ENCODE measurements at regions not wholly inside any gene's neighbourhood (a gene's known extent, or its start where the extent isn't known, plus 50 kb on each side); places are given as distances from the start of the nearest gene placed in this dataset.
A peak's percentile ranks its signal among the peaks of the same experiment; 100 is the strongest.

DNA sequence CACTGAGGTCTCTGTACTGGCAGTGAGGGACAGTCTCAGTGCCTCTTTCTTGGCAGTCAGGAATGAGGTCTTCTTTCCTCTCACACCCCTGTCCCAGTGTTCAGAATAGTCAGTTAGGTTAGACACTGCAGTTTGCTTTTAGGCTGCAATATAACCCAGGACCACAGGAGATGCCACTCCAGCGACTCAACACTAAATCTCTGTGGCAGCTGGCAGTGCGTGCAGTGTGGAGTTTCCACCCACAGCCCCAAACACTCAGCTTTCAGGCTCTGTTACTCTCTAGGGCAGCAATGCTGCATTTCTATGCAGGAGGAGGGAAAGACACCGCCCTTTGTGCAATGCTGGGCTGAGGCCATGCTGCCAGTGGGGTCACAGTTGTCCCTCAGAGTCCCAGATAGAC lies 150.2 kb upstream of the SUCLG2 start:
- H4K5ac ChIP-seq (ENCODE audit: low read length): no peak overlapping the region
- no peak overlapping the region for H3K27ac ChIP-seq (ENCODE audit: low read depth, low read length)
- H2BK120ac ChIP-seq (ENCODE audit: low read depth, low read length): no peak overlapping the region
- H2AK5ac ChIP-seq (ENCODE audit: low read length): no peak overlapping the region
- no CpG with 5 or more reads among the region's 3 CpGs for WGBS (ENCODE audit: extremely low coverage, insufficient coverage, low lambda C conversion rate)
- H3K23ac ChIP-seq (ENCODE audit: low read length): no peak overlapping the region
- H2BK15ac ChIP-seq (replicated peaks; ENCODE audit: low read depth): no peak overlapping the region
- H3K18ac ChIP-seq (ENCODE audit: low read length): no peak overlapping the region
- no peak overlapping the region for H3K4ac ChIP-seq (ENCODE audit: low read depth, low read length)
- H3K36me3 ChIP-seq (ENCODE audit: control insufficient read depth, insufficient read depth, low read length): no peaks in the 10 kb centered on the region
- H3K79me2 ChIP-seq (ENCODE audit: control insufficient read depth, insufficient read depth, low read length): no peaks in the 10 kb centered on the region
- no peaks in the 10 kb centered on the region for H3K4me1 ChIP-seq (ENCODE audit: control insufficient read depth, low read depth, low read length)
- H3K79me1 ChIP-seq (ENCODE audit: low read length): no peaks in the 10 kb centered on the region
- H3K9ac ChIP-seq (ENCODE audit: low read length): no peak overlapping the region
- no peak for DNase-seq
- no peak overlapping the region for H4K8ac ChIP-seq (ENCODE audit: low read depth, low read length)
- H3K27me3 ChIP-seq (ENCODE audit: insufficient read depth, low read length, poor library complexity): no peaks in the 10 kb centered on the region
- H2BK5ac ChIP-seq (ENCODE audit: low read length): no peak overlapping the region
- no peak overlapping the region for H3K4me3 ChIP-seq (ENCODE audit: low read length)
- H3K4me2 ChIP-seq (ENCODE audit: low read length): no peak overlapping the region
- no peak overlapping the region for H3K56ac ChIP-seq (ENCODE audit: low read length)

DNA sequence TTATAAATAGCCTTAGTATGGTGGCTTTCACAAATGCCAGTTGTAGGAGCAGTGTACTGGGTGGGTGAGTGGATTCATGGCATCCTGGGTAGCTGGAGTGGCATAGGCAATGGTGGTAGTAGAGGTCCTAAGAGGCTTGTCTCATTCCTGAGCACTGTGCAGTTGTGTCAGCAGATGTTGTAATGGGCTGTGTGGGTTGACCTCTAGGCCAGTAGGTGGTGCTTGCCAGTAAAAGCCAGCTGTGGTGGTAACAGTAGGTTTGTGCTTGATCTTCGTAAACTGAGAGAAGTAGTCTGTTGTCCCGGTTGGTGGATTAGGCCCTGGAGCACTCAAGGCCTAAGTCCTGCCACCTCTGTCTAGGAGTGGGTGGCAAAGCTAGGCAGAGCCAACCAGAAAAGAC lies 149.7 kb upstream of the SUCLG2 start:
- Histone ChIP-seq H3K23ac (ENCODE audit: low read length) (no peak overlapping the region), H3K9ac (ENCODE audit: low read length) (no peak overlapping the region), H3K27ac (ENCODE audit: low read depth, low read length) (no peak overlapping the region), H2BK5ac (ENCODE audit: low read length) (no peak overlapping the region), H2AK5ac (ENCODE audit: low read length) (no peak overlapping the region), H4K5ac (ENCODE audit: low read length) (no peak overlapping the region), H3K27me3 (ENCODE audit: insufficient read depth, low read length, poor library complexity) (no peaks in the 10 kb centered on the region), H3K4me1 (ENCODE audit: control insufficient read depth, low read depth, low read length) (no peaks in the 10 kb centered on the region), H3K4ac (ENCODE audit: low read depth, low read length) (no peak overlapping the region), H3K79me2 (ENCODE audit: control insufficient read depth, insufficient read depth, low read length) (no peaks in the 10 kb centered on the region), H4K8ac (ENCODE audit: low read depth, low read length) (no peak overlapping the region), H3K4me2 (ENCODE audit: low read length) (no peak overlapping the region), H3K4me3 (ENCODE audit: low read length) (no peak overlapping the region), H3K36me3 (ENCODE audit: control insufficient read depth, insufficient read depth, low read length) (no peaks in the 10 kb centered on the region), H2BK120ac (ENCODE audit: low read depth, low read length) (no peak overlapping the region), H3K18ac (ENCODE audit: low read length) (no peak overlapping the region), H3K79me1 (ENCODE audit: low read length) (no peaks in the 10 kb centered on the region), H3K56ac (ENCODE audit: low read length) (no peak overlapping the region), H2BK15ac (replicated peaks; ENCODE audit: low read depth) (no peak overlapping the region)
- no CpG with 5 or more reads among the region's 2 CpGs for WGBS (ENCODE audit: extremely low coverage, insufficient coverage, low lambda C conversion rate)
- DNase-seq: peak; percentile 42

DNA sequence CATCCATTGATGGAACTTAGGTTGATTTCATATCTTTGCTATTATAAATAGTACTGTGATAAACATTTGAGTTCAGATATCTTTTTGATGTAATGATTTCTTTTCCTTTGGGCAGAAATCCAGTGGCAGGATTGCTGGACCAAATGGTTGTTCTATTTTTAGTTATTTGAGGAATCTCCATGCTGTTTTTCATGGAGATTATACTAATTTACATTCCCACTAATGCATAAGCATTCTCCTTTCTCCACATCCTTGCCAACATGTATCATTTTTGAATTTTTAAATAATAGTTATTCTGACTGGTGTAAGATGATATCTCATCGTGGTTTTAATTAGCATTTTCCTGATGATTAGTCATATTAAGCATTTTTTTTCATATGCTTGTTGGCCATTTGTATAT lies 144.0 kb upstream of the SUCLG2 start:
- H4K8ac ChIP-seq (ENCODE audit: low read depth, low read length): no peak overlapping the region
- no peak overlapping the region for H3K23ac ChIP-seq (ENCODE audit: low read length)
- no CpG with 5 or more reads among the region's 1 CpG for WGBS (ENCODE audit: extremely low coverage, insufficient coverage, low lambda C conversion rate)
- H3K27ac ChIP-seq (ENCODE audit: low read depth, low read length): no peak overlapping the region
- no peak overlapping the region for H2AK5ac ChIP-seq (ENCODE audit: low read length)
- DNase-seq: no peak
- H3K27me3 ChIP-seq (ENCODE audit: insufficient read depth, low read length, poor library complexity): no peaks in the 10 kb centered on the region
- no peak overlapping the region for H3K4ac ChIP-seq (ENCODE audit: low read depth, low read length)
- H3K4me2 ChIP-seq (ENCODE audit: low read length): no peak overlapping the region
- no peak overlapping the region for H2BK5ac ChIP-seq (ENCODE audit: low read length)
- no peak overlapping the region for H3K18ac ChIP-seq (ENCODE audit: low read length)
- no peaks in the 10 kb centered on the region for H3K79me2 ChIP-seq (ENCODE audit: control insufficient read depth, insufficient read depth, low read length)
- no peak overlapping the region for H3K9ac ChIP-seq (ENCODE audit: low read length)
- H3K4me1 ChIP-seq (ENCODE audit: control insufficient read depth, low read depth, low read length): no peaks in the 10 kb centered on the region
- H3K56ac ChIP-seq (ENCODE audit: low read length): no peak overlapping the region
- H3K4me3 ChIP-seq (ENCODE audit: low read length): no peak overlapping the region
- no peaks in the 10 kb centered on the region for H3K79me1 ChIP-seq (ENCODE audit: low read length)
- H3K36me3 ChIP-seq (ENCODE audit: control insufficient read depth, insufficient read depth, low read length): no peaks in the 10 kb centered on the region
- H4K5ac ChIP-seq (ENCODE audit: low read length): no peak overlapping the region
- no peak overlapping the region for H2BK120ac ChIP-seq (ENCODE audit: low read depth, low read length)
- no peak overlapping the region for H2BK15ac ChIP-seq (replicated peaks; ENCODE audit: low read depth)

DNA sequence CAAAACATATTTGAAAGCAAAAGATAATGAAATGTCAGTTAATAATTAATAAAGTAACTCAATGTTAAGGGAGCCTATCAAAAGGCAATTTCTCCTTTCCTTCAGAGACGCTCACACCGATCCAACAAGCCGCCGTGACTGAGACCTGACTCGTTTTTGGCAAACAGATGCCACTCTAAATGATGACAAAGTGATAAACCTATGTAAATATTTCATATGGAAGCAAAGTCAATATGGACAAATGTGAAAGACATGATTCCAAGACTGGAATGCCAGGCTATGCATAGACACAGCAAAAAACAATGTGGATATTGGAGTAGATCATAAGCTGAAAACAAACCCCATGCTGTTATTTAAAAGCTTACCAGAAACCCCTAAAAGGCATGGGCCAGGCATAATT lies 137.2 kb upstream of the SUCLG2 start:
- no peak overlapping the region for H3K18ac ChIP-seq (ENCODE audit: low read length)
- H2BK15ac ChIP-seq (replicated peaks; ENCODE audit: low read depth): no peak overlapping the region
- no peaks in the 10 kb centered on the region for H3K36me3 ChIP-seq (ENCODE audit: control insufficient read depth, insufficient read depth, low read length)
- H3K9ac ChIP-seq (ENCODE audit: low read length): no peak overlapping the region
- H3K27me3 ChIP-seq (ENCODE audit: insufficient read depth, low read length, poor library complexity): no peaks in the 10 kb centered on the region
- WGBS (ENCODE audit: extremely low coverage, insufficient coverage, low lambda C conversion rate): no CpG with 5 or more reads among the region's 5 CpGs
- no peak for DNase-seq
- no peak overlapping the region for H3K56ac ChIP-seq (ENCODE audit: low read length)
- no peaks in the 10 kb centered on the region for H3K79me1 ChIP-seq (ENCODE audit: low read length)
- H2AK5ac ChIP-seq (ENCODE audit: low read length): no peak overlapping the region
- peaks cover 2% of the 10 kb centered on the region for H3K4me1 ChIP-seq (ENCODE audit: control insufficient read depth, low read depth, low read length)
- no peak overlapping the region for H3K4ac ChIP-seq (ENCODE audit: low read depth, low read length)
- H2BK120ac ChIP-seq (ENCODE audit: low read depth, low read length): no peak overlapping the region
- no peak overlapping the region for H3K4me3 ChIP-seq (ENCODE audit: low read length)
- no peak overlapping the region for H3K4me2 ChIP-seq (ENCODE audit: low read length)
- no peak overlapping the region for H4K5ac ChIP-seq (ENCODE audit: low read length)
- H3K23ac ChIP-seq (ENCODE audit: low read length): no peak overlapping the region
- H3K79me2 ChIP-seq (ENCODE audit: control insufficient read depth, insufficient read depth, low read length): no peaks in the 10 kb centered on the region
- H2BK5ac ChIP-seq (ENCODE audit: low read length): no peak overlapping the region
- H3K27ac ChIP-seq (ENCODE audit: low read depth, low read length): no peak overlapping the region
- no peak overlapping the region for H4K8ac ChIP-seq (ENCODE audit: low read depth, low read length)

DNA sequence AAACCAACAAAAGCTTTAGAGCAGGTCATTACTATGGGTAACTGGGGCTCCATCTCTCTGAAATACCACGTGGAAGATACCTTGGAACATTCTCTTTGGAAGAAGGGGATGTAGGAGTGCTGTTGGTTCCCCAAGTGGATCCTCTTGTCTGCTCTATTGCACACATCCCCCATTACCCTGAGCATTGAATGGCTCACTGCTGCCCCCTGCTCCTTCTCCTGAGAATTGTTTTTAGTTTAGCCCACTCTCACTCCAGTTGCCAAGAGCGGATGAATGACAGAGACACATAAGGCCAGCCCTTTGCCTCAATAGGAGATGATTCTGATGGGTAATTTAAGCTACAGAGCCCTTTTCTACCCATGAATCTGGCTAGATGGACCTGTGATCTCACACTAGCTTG lies 135.6 kb upstream of the SUCLG2 start:
- Histone ChIP-seq H4K5ac (ENCODE audit: low read length) (no peak overlapping the region), H3K4me2 (ENCODE audit: low read length) (no peak overlapping the region), H3K4me3 (ENCODE audit: low read length) (no peak overlapping the region), H2BK15ac (replicated peaks; ENCODE audit: low read depth) (no peak overlapping the region), H3K79me2 (ENCODE audit: control insufficient read depth, insufficient read depth, low read length) (no peaks in the 10 kb centered on the region), H3K23ac (ENCODE audit: low read length) (no peak overlapping the region), H3K56ac (ENCODE audit: low read length) (no peak overlapping the region), H3K79me1 (ENCODE audit: low read length) (no peaks in the 10 kb centered on the region), H2AK5ac (ENCODE audit: low read length) (no peak overlapping the region), H2BK120ac (ENCODE audit: low read depth, low read length) (no peak overlapping the region), H3K4ac (ENCODE audit: low read depth, low read length) (no peak overlapping the region), H3K36me3 (ENCODE audit: control insufficient read depth, insufficient read depth, low read length) (no peaks in the 10 kb centered on the region), H3K27me3 (ENCODE audit: insufficient read depth, low read length, poor library complexity) (no peaks in the 10 kb centered on the region), H3K9ac (ENCODE audit: low read length) (no peak overlapping the region), H4K8ac (ENCODE audit: low read depth, low read length) (no peak overlapping the region), H3K18ac (ENCODE audit: low read length) (no peak overlapping the region), H3K4me1 (ENCODE audit: control insufficient read depth, low read depth, low read length) (peaks cover 2% of the 10 kb centered on the region), H3K27ac (ENCODE audit: low read depth, low read length) (no peak overlapping the region), H2BK5ac (ENCODE audit: low read length) (no peak overlapping the region)
- no CpG with 5 or more reads among the region's 2 CpGs for WGBS (ENCODE audit: extremely low coverage, insufficient coverage, low lambda C conversion rate)
- DNase-seq: peak; percentile 76

DNA sequence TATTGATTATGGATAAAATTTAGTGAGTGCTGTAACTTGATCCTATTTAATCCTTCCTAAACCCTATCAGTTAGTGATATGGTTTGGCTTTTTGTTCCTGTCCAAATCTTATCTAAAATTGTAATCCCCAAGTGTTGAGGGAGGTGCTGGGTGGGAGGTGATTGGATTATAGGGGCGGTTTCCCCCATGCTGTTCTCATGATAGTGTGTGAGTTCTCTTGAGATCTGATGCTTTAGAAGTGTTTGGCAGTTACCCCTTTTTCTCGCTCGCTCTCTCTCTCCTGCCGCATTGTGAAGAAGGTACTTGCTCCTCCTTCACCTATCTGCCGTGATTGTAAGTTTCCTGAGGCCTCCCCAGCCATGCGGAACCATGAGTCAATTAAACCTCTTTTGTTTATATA lies 134.0 kb upstream of the SUCLG2 start:
- Histone ChIP-seq H3K23ac (ENCODE audit: low read length) (no peak overlapping the region), H4K5ac (ENCODE audit: low read length) (no peak overlapping the region), H3K36me3 (ENCODE audit: control insufficient read depth, insufficient read depth, low read length) (no peaks in the 10 kb centered on the region), H3K4ac (ENCODE audit: low read depth, low read length) (no peak overlapping the region), H3K79me2 (ENCODE audit: control insufficient read depth, insufficient read depth, low read length) (no peaks in the 10 kb centered on the region), H3K9ac (ENCODE audit: low read length) (no peak overlapping the region), H3K18ac (ENCODE audit: low read length) (no peak overlapping the region), H2BK5ac (ENCODE audit: low read length) (no peak overlapping the region), H3K79me1 (ENCODE audit: low read length) (no peaks in the 10 kb centered on the region), H3K27me3 (ENCODE audit: insufficient read depth, low read length, poor library complexity) (no peaks in the 10 kb centered on the region), H3K4me2 (ENCODE audit: low read length) (no peak overlapping the region), H2BK120ac (ENCODE audit: low read depth, low read length) (no peak overlapping the region), H4K8ac (ENCODE audit: low read depth, low read length) (no peak overlapping the region), H3K27ac (ENCODE audit: low read depth, low read length) (no peak overlapping the region), H3K4me3 (ENCODE audit: low read length) (no peak overlapping the region), H2AK5ac (ENCODE audit: low read length) (no peak overlapping the region), H3K56ac (ENCODE audit: low read length) (no peak overlapping the region), H2BK15ac (replicated peaks; ENCODE audit: low read depth) (no peak overlapping the region), H3K4me1 (ENCODE audit: control insufficient read depth, low read depth, low read length) (peaks cover 2% of the 10 kb centered on the region)
- peak; percentile 73 for DNase-seq
- WGBS (ENCODE audit: extremely low coverage, insufficient coverage, low lambda C conversion rate): no CpG with 5 or more reads among the region's 6 CpGs
